GM19438 (cell line): ENCODE measurements at regions not wholly inside any gene's neighbourhood (a gene's known extent, or its start where the extent isn't known, plus 50 kb on each side); places are given as distances from the start of the nearest gene placed in this dataset.

Source experiments
- ATAC-seq: cut with Tn5 transposase; IDR thresholded peaks from one replicate; pipeline ENCODE4 v1.9.1; 2021; ENCODE audit warnings: low read depth; ENCODE audit not compliant: unreplicated experiment

GRCh38 chr14:76950055-76951020 is 78.2 kb downstream of the IRF2BPL start:
- no peak for ATAC-seq

GRCh38 chr14:76948976-76949375 is 79.5 kb downstream of the IRF2BPL start:
- no peak for ATAC-seq

- ATAC-seq: no peak
Measured at GRCh38 chr14:76948213-76948947, 80.1 kb downstream of the IRF2BPL start.

- no peak for ATAC-seq
Measured at GRCh38 chr14:76947838-76948184, 80.7 kb downstream of the IRF2BPL start.

- ATAC-seq: peak; percentile 95
Measured at GRCh38 chr14:76947078-76947837, 81.2 kb downstream of the IRF2BPL start.

GRCh38 chr14:76946753-76947077 is 81.8 kb downstream of the IRF2BPL start:
- peak; percentile 18 for ATAC-seq

- ATAC-seq: no peak
Measured at GRCh38 chr14:76943072-76943471, 85.4 kb downstream of the IRF2BPL start.

- no peak for ATAC-seq
Measured at GRCh38 chr14:76941946-76942805, 86.3 kb downstream of the IRF2BPL start.

GRCh38 chr14:76941544-76941943 is 87.0 kb downstream of the IRF2BPL start:
- ATAC-seq: no peak

- no peak for ATAC-seq
Measured at GRCh38 chr14:76940021-76940760, 88.3 kb downstream of the IRF2BPL start.

- no peak for ATAC-seq
Measured at GRCh38 chr14:76939015-76939742, 89.3 kb downstream of the IRF2BPL start.

- ATAC-seq: no peak
Measured at GRCh38 chr14:76938092-76938500, 90.4 kb downstream of the IRF2BPL start.

- no peak for ATAC-seq
Measured at GRCh38 chr14:76937181-76938091, 91.1 kb downstream of the IRF2BPL start.

- no peak for ATAC-seq
Measured at GRCh38 chr14:76936483-76936882, 92.0 kb downstream of the IRF2BPL start.

GRCh38 chr14:76933515-76933914 is 95.0 kb downstream of the IRF2BPL start:
- no peak for ATAC-seq

- ATAC-seq: no peak
Measured at GRCh38 chr14:76931631-76932402, 96.7 kb downstream of the IRF2BPL start.

- ATAC-seq: no peak
Measured at GRCh38 chr14:76930549-76930948, 98.0 kb downstream of the IRF2BPL start.
